Parathyroid adenoma (tissue), 2 donors: ENCODE measurements at regions not wholly inside any gene's neighbourhood (a gene's known extent, or its start where the extent isn't known, plus 50 kb on each side); places are given as distances from the start of the nearest gene placed in this dataset.

ENCODE experiments used
- H2AFZ ChIP-seq: fragments of 300-600 bp; sonication (generic); one replicate; pipeline ENCODE4 v1.7.0; 2017; ENCODE audit warnings: antibody characterized with exemption, mild to moderate bottlenecking
- H3K27ac ChIP-seq: fragments of 300-600 bp; sonication (generic); one replicate; pipeline ENCODE4 v1.7.0; 2017
- H3K27me3 ChIP-seq: fragments of 300-600 bp; sonication (generic); one replicate; pipeline ENCODE4 v1.7.0; 2017; ENCODE audit warnings: low read length; ENCODE audit not compliant: control insufficient read depth, insufficient read depth
- H3K36me3 ChIP-seq: fragments of 300-600 bp; sonication (generic); one replicate; pipeline ENCODE4 v1.7.0; 2017; ENCODE audit warnings: low read length; ENCODE audit not compliant: control insufficient read depth, insufficient read depth
- H3K4me1 ChIP-seq: fragments of 300-600 bp; sonication (generic); one replicate; pipeline ENCODE4 v1.7.0; 2017; ENCODE audit warnings: control low read depth
- H3K4me2 ChIP-seq: fragments of 300-600 bp; sonication (generic); one replicate; pipeline ENCODE4 v1.7.0; 2017; ENCODE audit warnings: low read length
- H3K4me3 ChIP-seq: fragments of 300-600 bp; sonication (generic); one replicate; pipeline ENCODE4 v1.7.0; 2017; ENCODE audit warnings: low read depth, low read length
- H3K79me2 ChIP-seq: fragments of 300-600 bp; sonication (generic); one replicate; pipeline ENCODE4 v1.7.0; 2017; ENCODE audit warnings: control low read depth
- H3K9ac ChIP-seq: fragments of 300-600 bp; sonication (generic); one replicate; pipeline ENCODE4 v1.7.0; 2017; ENCODE audit warnings: mild to moderate bottlenecking
- H3K9me3 ChIP-seq: fragments of 300-600 bp; sonication (generic); one replicate; pipeline ENCODE4 v1.7.0; 2017; ENCODE audit warnings: low read length; ENCODE audit not compliant: control insufficient read depth
- CTCF ChIP-seq: fragments of 300-600 bp; sonication (generic); IDR thresholded peaks from one replicate; pipeline ENCODE4 v1.7.0; 2017; ENCODE audit warnings: antibody characterized with exemption, mild to moderate bottlenecking
- donor health status: primary hyperparathyroidism.

- H3K27me3 ChIP-seq = no peaks in the 10 kb centered on the region
- no peak overlapping the region for H2AFZ ChIP-seq
- H3K9ac ChIP-seq = no peak overlapping the region
- H3K4me2 ChIP-seq = no peak overlapping the region
- H3K4me1 ChIP-seq = peaks cover 5% of the 10 kb centered on the region
- no peaks in the 10 kb centered on the region for H3K9me3 ChIP-seq
- no peaks in the 10 kb centered on the region for H3K79me2 ChIP-seq
- no peaks in the 10 kb centered on the region for H3K36me3 ChIP-seq
- H3K27ac ChIP-seq = no peak overlapping the region
- H3K4me3 ChIP-seq = no peak overlapping the region
- TF ChIP-seq CTCF = no peak
These were observed 236.4 kb downstream of the PDCD6IP start for GRCh38 chr3:34034840-34035239.

- Histone ChIP-seq H3K9me3 (no peaks in the 10 kb centered on the region), H3K27me3 (no peaks in the 10 kb centered on the region), H3K79me2 (no peaks in the 10 kb centered on the region), H3K4me3 (no peak overlapping the region), H3K27ac (no peak overlapping the region), H3K4me1 (peaks cover 5% of the 10 kb centered on the region), H3K9ac (no peak overlapping the region), H3K36me3 (no peaks in the 10 kb centered on the region), H3K4me2 (no peak overlapping the region), H2AFZ (peak overlapping the region; percentile 67)
- no peak for TF ChIP-seq CTCF
These were observed 237.3 kb downstream of the PDCD6IP start for GRCh38 chr3:34035775-34036174.

- H3K4me2 ChIP-seq = no peak overlapping the region
- H3K36me3 ChIP-seq = no peaks in the 10 kb centered on the region
These were observed 238.8 kb downstream of the PDCD6IP start for GRCh38 chr3:34037260-34037659.

GRCh38 chr3:34038131-34038530 lies 239.7 kb downstream of the PDCD6IP start:
- no peak overlapping the region for H2AFZ ChIP-seq
- H3K4me2 ChIP-seq = no peak overlapping the region
- H3K36me3 ChIP-seq = no peaks in the 10 kb centered on the region
- no peaks in the 10 kb centered on the region for H3K9me3 ChIP-seq
- no peak for TF ChIP-seq CTCF
- no peak overlapping the region for H3K4me3 ChIP-seq
- no peaks in the 10 kb centered on the region for H3K79me2 ChIP-seq
- H3K9ac ChIP-seq = no peak overlapping the region
- peaks cover 5% of the 10 kb centered on the region for H3K4me1 ChIP-seq
- H3K27ac ChIP-seq = no peak overlapping the region
- H3K27me3 ChIP-seq = no peaks in the 10 kb centered on the region

More at GRCh38 chr3:34037260-34037659, 238.8 kb downstream of the PDCD6IP start:
- peaks cover 5% of the 10 kb centered on the region for H3K4me1 ChIP-seq
- H3K79me2 ChIP-seq = no peaks in the 10 kb centered on the region
- H2AFZ ChIP-seq = no peak overlapping the region
- H3K4me3 ChIP-seq = no peak overlapping the region
- no peaks in the 10 kb centered on the region for H3K9me3 ChIP-seq
- no peak overlapping the region for H3K9ac ChIP-seq
- TF ChIP-seq CTCF = no peak
- no peak overlapping the region for H3K27ac ChIP-seq
- H3K27me3 ChIP-seq = no peaks in the 10 kb centered on the region

- Histone ChIP-seq H3K9me3 (no peaks in the 10 kb centered on the region), H3K79me2 (no peaks in the 10 kb centered on the region), H3K4me1 (no peaks in the 10 kb centered on the region), H3K4me2 (no peak overlapping the region), H2AFZ (no peak overlapping the region), H3K36me3 (no peaks in the 10 kb centered on the region), H3K4me3 (no peak overlapping the region), H3K27me3 (no peaks in the 10 kb centered on the region), H3K27ac (no peak overlapping the region), H3K9ac (no peak overlapping the region)
- TF ChIP-seq CTCF = no peak
These were observed 247.7 kb downstream of the PDCD6IP start for GRCh38 chr3:34046154-34046553.
